ENCODE measurements at regions not wholly inside any gene's neighbourhood (a gene's known extent, or its start where the extent isn't known, plus 50 kb on each side); places are given as distances from the start of the nearest gene placed in this dataset.

- TF ChIP-seq CTCF (conservative IDR thresholded peaks at IDR 0.05; ENCODE audit: low read depth, low read length) (no peak), EZH2phosphoT487 (IDR thresholded peaks at IDR 0.05; ENCODE audit: borderline replicate concordance, low read length) (no peak), EZH2 (IDR thresholded peaks at IDR 0.05; ENCODE audit: low read length, unreplicated experiment) (no peak)
- H3K27me3 ChIP-seq (ENCODE audit: low read length): no peaks in the 10 kb centered on the region
- H3K4me2 ChIP-seq (ENCODE audit: low read length): peak overlapping the region; percentile 44
- no peaks in the 10 kb centered on the region for H4K20me1 ChIP-seq (ENCODE audit: low read length)
- H3K4me1 ChIP-seq (ENCODE audit: insufficient read depth, low read length): peaks cover 14% of the 10 kb centered on the region
- CTCF ChIA-PET: interaction anchor here (0.5 kb wide), 1 partner anchor 129 kb away, joined by 6 read pairs; no protein-coding TSS in a partner anchor
- H3K9me2 ChIP-seq (replicated peaks; ENCODE audit: low read length): no peaks in the 10 kb centered on the region
- H3K79me2 ChIP-seq (ENCODE audit: low read length): no peaks in the 10 kb centered on the region
- ATAC-seq (peak; percentile 95), DNase-seq (peak; percentile 80)
- H3K36me3 ChIP-seq (ENCODE audit: low read depth, low read length): no peaks in the 10 kb centered on the region
- BruUV-seq (replicated peaks): no TSS peak
- POLR2A ChIA-PET (ENCODE audit: unreplicated experiment): no interaction called here
- no peak overlapping the region for H3K27ac ChIP-seq (ENCODE audit: low read length)
- intact Hi-C loops (cut with micrococcal nuclease): no loop called here
- no peak overlapping the region for H3K4me3 ChIP-seq (ENCODE audit: low read length)
- no peak overlapping the region for H2AFZ ChIP-seq (ENCODE audit: low read length)
- H3K9ac ChIP-seq (ENCODE audit: low read length): no peak overlapping the region
- H3F3A ChIP-seq (ENCODE audit: low read length, unreplicated experiment): no peaks in the 10 kb centered on the region
- H3K9me3 ChIP-seq (ENCODE audit: low read length): no peaks in the 10 kb centered on the region
These were observed 128.1 kb upstream of the STK26 start for GRCh38 chrX:131894995-131895394.

- no peak overlapping the region for H3K4me3 ChIP-seq (ENCODE audit: low read length)
- ChIA-PET POLR2A (ENCODE audit: unreplicated experiment) (interaction anchor here (0.6 kb wide), 1 partner anchor 41 kb away, joined by 11 read pairs; no protein-coding TSS in a partner anchor), CTCF (no interaction called here)
- no peaks in the 10 kb centered on the region for H4K20me1 ChIP-seq (ENCODE audit: low read length)
- no TSS peak for BruUV-seq (replicated peaks)
- H3K9ac ChIP-seq (ENCODE audit: low read length): no peak overlapping the region
- H3K27ac ChIP-seq (ENCODE audit: low read length): no peak overlapping the region
- DNase-seq: no peak
- 0 out of 2 replicates have a peak, but pooled peaks have one; percentile 11 for ATAC-seq
- no peaks in the 10 kb centered on the region for H3K9me3 ChIP-seq (ENCODE audit: low read length)
- no peaks in the 10 kb centered on the region for H3K27me3 ChIP-seq (ENCODE audit: low read length)
- intact Hi-C loops (cut with micrococcal nuclease): no loop called here
- no peak overlapping the region for H2AFZ ChIP-seq (ENCODE audit: low read length)
- H3K36me3 ChIP-seq (ENCODE audit: low read depth, low read length): no peaks in the 10 kb centered on the region
- H3F3A ChIP-seq (ENCODE audit: low read length, unreplicated experiment): no peaks in the 10 kb centered on the region
- no peak overlapping the region; the same call in 1 of the 2 replicates for H3K4me2 ChIP-seq (ENCODE audit: low read length)
- TF ChIP-seq CTCF (conservative IDR thresholded peaks at IDR 0.05; ENCODE audit: low read depth, low read length) (no peak), EZH2 (IDR thresholded peaks at IDR 0.05; ENCODE audit: low read length, unreplicated experiment) (no peak), EZH2phosphoT487 (IDR thresholded peaks at IDR 0.05; ENCODE audit: borderline replicate concordance, low read length) (no peak)
- peaks cover 14% of the 10 kb centered on the region for H3K4me1 ChIP-seq (ENCODE audit: insufficient read depth, low read length)
- no peaks in the 10 kb centered on the region for H3K9me2 ChIP-seq (replicated peaks; ENCODE audit: low read length)
- H3K79me2 ChIP-seq (ENCODE audit: low read length): no peaks in the 10 kb centered on the region
These were observed 127.3 kb upstream of the STK26 start for GRCh38 chrX:131895807-131896206.

- Histone ChIP-seq H3K9ac (ENCODE audit: low read length) (no peak overlapping the region), H3K4me2 (ENCODE audit: low read length) (no peak overlapping the region), H3K4me3 (ENCODE audit: low read length) (no peak overlapping the region), H3F3A (ENCODE audit: low read length, unreplicated experiment) (no peaks in the 10 kb centered on the region), H3K36me3 (ENCODE audit: low read depth, low read length) (no peaks in the 10 kb centered on the region), H3K27me3 (ENCODE audit: low read length) (no peaks in the 10 kb centered on the region), H2AFZ (ENCODE audit: low read length) (no peak overlapping the region), H3K9me2 (replicated peaks; ENCODE audit: low read length) (no peaks in the 10 kb centered on the region), H3K27ac (ENCODE audit: low read length) (no peak overlapping the region), H3K79me2 (ENCODE audit: low read length) (no peaks in the 10 kb centered on the region), H3K9me3 (ENCODE audit: low read length) (no peaks in the 10 kb centered on the region), H3K4me1 (ENCODE audit: insufficient read depth, low read length) (no peaks in the 10 kb centered on the region), H4K20me1 (ENCODE audit: low read length) (no peaks in the 10 kb centered on the region)
- no peak for TF ChIP-seq EZH2phosphoT487 (IDR thresholded peaks at IDR 0.05; ENCODE audit: borderline replicate concordance, low read length)
- no peak for TF ChIP-seq CTCF (conservative IDR thresholded peaks at IDR 0.05; ENCODE audit: low read depth, low read length)
- TF ChIP-seq EZH2 (IDR thresholded peaks at IDR 0.05; ENCODE audit: low read length, unreplicated experiment): no peak
- CTCF ChIA-PET: no interaction called here
- BruUV-seq (replicated peaks): no TSS peak
- ATAC-seq: no peak
- intact Hi-C loops (cut with micrococcal nuclease): no loop called here
- POLR2A ChIA-PET (ENCODE audit: unreplicated experiment): no interaction called here
- DNase-seq: no peak
These were observed 121.6 kb upstream of the STK26 start for GRCh38 chrX:131901546-131901945.
